ENCODE measurements at regions not wholly inside any gene's neighbourhood (a gene's known extent, or its start where the extent isn't known, plus 50 kb on each side); places are given as distances from the start of the nearest gene placed in this dataset.

DNA sequence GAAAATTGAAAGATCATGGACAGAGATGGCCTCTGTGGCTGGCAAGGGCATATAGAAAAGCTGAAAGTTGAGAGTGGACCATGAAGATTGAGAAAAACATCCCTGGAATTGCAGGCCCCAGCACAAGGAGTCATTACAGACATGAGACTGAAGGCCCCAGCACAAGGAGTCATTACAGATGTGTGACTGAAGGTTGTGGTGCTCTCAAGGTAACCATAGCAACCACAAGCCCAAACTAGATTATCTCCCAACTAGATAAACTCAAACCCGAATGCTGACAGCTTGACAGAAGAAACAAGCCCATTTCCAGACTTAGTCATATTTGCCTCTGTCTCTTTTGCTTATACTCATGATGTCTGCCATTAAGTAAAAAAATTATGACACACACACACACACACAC is 1252.1 kb upstream of the ADGRL4 start:
- Mint-ChIP-seq H3K27me3 (ENCODE audit: insufficient read depth, unreplicated experiment) (no peaks in the 10 kb centered on the region), H3K9me3 (ENCODE audit: unreplicated experiment) (peaks cover 10% of the 10 kb centered on the region), H3K4me1 (ENCODE audit: low read depth, unreplicated experiment) (no peaks in the 10 kb centered on the region), H3K36me3 (ENCODE audit: insufficient read depth, unreplicated experiment) (no peaks in the 10 kb centered on the region), H3K27ac (ENCODE audit: unreplicated experiment) (no peak overlapping the region), H3K4me3 (ENCODE audit: unreplicated experiment) (no peak overlapping the region)
- ChIA-PET CTCF (no interaction called here), POLR2A (no interaction called here)
- H3K4me1 ChIP-seq = no peaks in the 10 kb centered on the region
- no peak for DNase-seq
- no peak overlapping the region for H3K4me3 ChIP-seq (ENCODE audit: low read depth, low read length)
- no TSS peak for BruUV-seq (replicated peaks)
- no peaks in the 10 kb centered on the region for H3K27me3 ChIP-seq (replicated peaks; ENCODE audit: control insufficient read depth, insufficient read depth, low read length)
- intact Hi-C loops (cut with micrococcal nuclease; ENCODE audit: unreplicated experiment) = no loop called here
- TF ChIP-seq, protein P1, sequence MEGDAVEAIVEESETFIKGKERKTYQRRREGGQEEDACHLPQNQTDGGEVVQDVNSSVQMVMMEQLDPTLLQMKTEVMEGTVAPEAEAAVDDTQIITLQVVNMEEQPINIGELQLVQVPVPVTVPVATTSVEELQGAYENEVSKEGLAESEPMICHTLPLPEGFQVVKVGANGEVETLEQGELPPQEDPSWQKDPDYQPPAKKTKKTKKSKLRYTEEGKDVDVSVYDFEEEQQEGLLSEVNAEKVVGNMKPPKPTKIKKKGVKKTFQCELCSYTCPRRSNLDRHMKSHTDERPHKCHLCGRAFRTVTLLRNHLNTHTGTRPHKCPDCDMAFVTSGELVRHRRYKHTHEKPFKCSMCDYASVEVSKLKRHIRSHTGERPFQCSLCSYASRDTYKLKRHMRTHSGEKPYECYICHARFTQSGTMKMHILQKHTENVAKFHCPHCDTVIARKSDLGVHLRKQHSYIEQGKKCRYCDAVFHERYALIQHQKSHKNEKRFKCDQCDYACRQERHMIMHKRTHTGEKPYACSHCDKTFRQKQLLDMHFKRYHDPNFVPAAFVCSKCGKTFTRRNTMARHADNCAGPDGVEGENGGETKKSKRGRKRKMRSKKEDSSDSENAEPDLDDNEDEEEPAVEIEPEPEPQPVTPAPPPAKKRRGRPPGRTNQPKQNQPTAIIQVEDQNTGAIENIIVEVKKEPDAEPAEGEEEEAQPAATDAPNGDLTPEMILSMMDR (IDR thresholded peaks at IDR 0.05; ENCODE audit: insufficient read depth in 1 of 2, low read depth in 1 of 2, low read length in 1 of 2, severe bottlenecking in 1 of 2, unreplicated experiment in 1 of 2) = no peak
- no peaks in the 10 kb centered on the region for H3K9me3 ChIP-seq
- H3K36me3 ChIP-seq (ENCODE audit: control insufficient read depth, insufficient read depth, low read length) = no peaks in the 10 kb centered on the region

DNA sequence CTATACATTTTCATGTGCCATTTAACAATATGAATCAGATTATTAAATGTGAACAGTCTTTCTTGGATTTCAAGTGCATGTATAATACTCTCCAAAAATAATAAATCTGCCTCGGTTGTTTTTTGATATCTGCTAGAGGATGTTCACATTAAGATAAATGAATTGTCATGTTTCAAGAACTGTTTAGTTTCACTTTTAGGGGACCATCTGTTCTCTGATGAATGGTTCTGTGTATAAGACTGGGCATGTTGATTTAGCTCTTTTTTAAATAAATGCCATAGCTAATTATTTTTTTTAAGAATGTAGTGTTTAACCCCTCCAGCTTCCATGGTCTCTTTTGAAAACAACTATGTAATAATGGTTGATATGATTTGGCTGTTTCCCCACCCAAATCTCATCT is 1245.1 kb upstream of the ADGRL4 start:
- no TSS peak for BruUV-seq (replicated peaks)
- Mint-ChIP-seq H3K27me3 (ENCODE audit: insufficient read depth, unreplicated experiment) (no peaks in the 10 kb centered on the region), H3K27ac (ENCODE audit: unreplicated experiment) (no peak overlapping the region), H3K36me3 (ENCODE audit: insufficient read depth, unreplicated experiment) (no peaks in the 10 kb centered on the region), H3K9me3 (ENCODE audit: unreplicated experiment) (no peaks in the 10 kb centered on the region), H3K4me1 (ENCODE audit: low read depth, unreplicated experiment) (no peaks in the 10 kb centered on the region), H3K4me3 (ENCODE audit: unreplicated experiment) (no peak overlapping the region)
- H3K27me3 ChIP-seq (replicated peaks; ENCODE audit: control insufficient read depth, insufficient read depth, low read length) = no peaks in the 10 kb centered on the region
- intact Hi-C loops (cut with micrococcal nuclease; ENCODE audit: unreplicated experiment) = no loop called here
- POLR2A ChIA-PET = no interaction called here
- H3K4me3 ChIP-seq (ENCODE audit: low read depth, low read length) = no peak overlapping the region
- TF ChIP-seq, protein P1 (IDR thresholded peaks at IDR 0.05; ENCODE audit: insufficient read depth in 1 of 2, low read depth in 1 of 2, low read length in 1 of 2, severe bottlenecking in 1 of 2, unreplicated experiment in 1 of 2) = no peak
- CTCF ChIA-PET = no interaction called here
- H3K4me1 ChIP-seq = no peaks in the 10 kb centered on the region
- no peak for DNase-seq
- no peaks in the 10 kb centered on the region for H3K9me3 ChIP-seq
- H3K36me3 ChIP-seq (ENCODE audit: control insufficient read depth, insufficient read depth, low read length) = no peaks in the 10 kb centered on the region

DNA sequence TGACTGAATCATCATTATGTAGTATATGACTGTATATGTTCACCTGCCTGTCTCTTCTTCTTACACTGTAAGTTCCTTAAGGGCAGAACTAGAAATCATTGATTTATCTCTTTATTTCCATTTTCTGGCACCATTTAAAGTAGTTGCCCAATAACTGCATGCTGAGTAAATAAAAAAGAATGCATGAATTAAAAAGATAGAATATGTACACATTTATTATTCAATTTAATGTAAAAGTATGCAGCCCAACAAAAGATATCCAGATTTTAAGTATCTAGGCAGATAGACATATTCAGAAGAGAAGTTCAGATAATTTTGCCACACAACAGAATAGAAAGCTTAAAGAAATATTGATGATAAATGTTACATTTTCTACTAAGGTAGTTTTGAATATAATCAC is 1244.6 kb upstream of the ADGRL4 start:
- no peaks in the 10 kb centered on the region for H3K4me1 Mint-ChIP-seq (ENCODE audit: low read depth, unreplicated experiment)
- ChIA-PET CTCF (no interaction called here), POLR2A (no interaction called here)
- H3K9me3 Mint-ChIP-seq (ENCODE audit: unreplicated experiment) = no peaks in the 10 kb centered on the region
- Histone ChIP-seq H3K4me3 (ENCODE audit: low read depth, low read length) (no peak overlapping the region), H3K4me1 (no peaks in the 10 kb centered on the region), H3K9me3 (no peaks in the 10 kb centered on the region), H3K36me3 (ENCODE audit: control insufficient read depth, insufficient read depth, low read length) (no peaks in the 10 kb centered on the region), H3K27me3 (replicated peaks; ENCODE audit: control insufficient read depth, insufficient read depth, low read length) (no peaks in the 10 kb centered on the region)
- H3K36me3 Mint-ChIP-seq (ENCODE audit: insufficient read depth, unreplicated experiment) = no peaks in the 10 kb centered on the region
- H3K27ac Mint-ChIP-seq (ENCODE audit: unreplicated experiment) = no peak overlapping the region
- TF ChIP-seq, protein P1 (IDR thresholded peaks at IDR 0.05; ENCODE audit: insufficient read depth in 1 of 2, low read depth in 1 of 2, low read length in 1 of 2, severe bottlenecking in 1 of 2, unreplicated experiment in 1 of 2) = no peak
- no peak for DNase-seq
- no TSS peak for BruUV-seq (replicated peaks)
- H3K4me3 Mint-ChIP-seq (ENCODE audit: unreplicated experiment) = no peak overlapping the region
- intact Hi-C loops (cut with micrococcal nuclease; ENCODE audit: unreplicated experiment) = no loop called here
- H3K27me3 Mint-ChIP-seq (ENCODE audit: insufficient read depth, unreplicated experiment) = no peaks in the 10 kb centered on the region

All from Caco-2 (cell line).